BLaER1 (cell line): ENCODE measurements at regions not wholly inside any gene's neighbourhood (a gene's known extent, or its start where the extent isn't known, plus 50 kb on each side); places are given as distances from the start of the nearest gene placed in this dataset.

Experiments
- H3K27ac ChIP-seq: shearing (Covaris generic); formaldehyde crosslinking; 2 replicates; pipeline ENCODE4 v1.8.1; 2022
- H3K27me3 ChIP-seq: shearing (Covaris generic); formaldehyde crosslinking; 2 replicates; pipeline ENCODE4 v1.8.1; 2022
- H3K36me3 ChIP-seq: shearing (Covaris generic); formaldehyde crosslinking; 2 replicates; pipeline ENCODE4 v1.8.1; 2022
- H3K4me1 ChIP-seq: shearing (Covaris generic); formaldehyde crosslinking; 2 replicates; pipeline ENCODE4 v1.8.1; 2022
- H3K4me2 ChIP-seq: shearing (Covaris generic); formaldehyde crosslinking; 2 replicates; pipeline ENCODE4 v1.8.1; 2022
- H3K4me3 ChIP-seq: shearing (Covaris generic); formaldehyde crosslinking; 2 replicates; pipeline ENCODE4 v1.8.1; 2022
- H3K9ac ChIP-seq: shearing (Covaris generic); formaldehyde crosslinking; 2 replicates; pipeline ENCODE4 v1.8.1; 2022
- H3K9me3 ChIP-seq: shearing (Covaris generic); formaldehyde crosslinking; 2 replicates; pipeline ENCODE4 v1.8.1; 2022
- H4K20me1 ChIP-seq: shearing (Covaris generic); formaldehyde crosslinking; 2 replicates; pipeline ENCODE4 v1.8.1; 2022
- Cebpa-rat ChIP-seq: shearing (Covaris generic); IDR thresholded peaks from 2 replicates; pipeline ENCODE4 v1.8.1; 2022

- H3K9ac ChIP-seq = no peak overlapping the region
- H3K27ac ChIP-seq = no peak overlapping the region
- H3K27me3 ChIP-seq = no peaks in the 10 kb centered on the region
- no peaks in the 10 kb centered on the region for H3K4me1 ChIP-seq
- peak; percentile 68; the same call in 1 of the 2 replicates for TF ChIP-seq Cebpa-rat
- no peaks in the 10 kb centered on the region for H3K36me3 ChIP-seq
- H3K4me3 ChIP-seq = no peak overlapping the region
- H4K20me1 ChIP-seq = no peaks in the 10 kb centered on the region
- H3K4me2 ChIP-seq = no peak overlapping the region
- H3K9me3 ChIP-seq = no peaks in the 10 kb centered on the region; the same call in 1 of the 2 replicates
Measured at GRCh38 chr3:178186666-178187065, 349.6 kb upstream of the KCNMB2 start.

GRCh38 chr3:178189854-178190253 is 346.4 kb upstream of the KCNMB2 start:
- Histone ChIP-seq H3K27me3 (no peaks in the 10 kb centered on the region), H3K4me3 (no peak overlapping the region), H3K4me1 (no peaks in the 10 kb centered on the region), H3K36me3 (no peaks in the 10 kb centered on the region), H3K9me3 (no peaks in the 10 kb centered on the region; the same call in 1 of the 2 replicates), H4K20me1 (no peaks in the 10 kb centered on the region), H3K4me2 (no peak overlapping the region), H3K27ac (no peak overlapping the region), H3K9ac (no peak overlapping the region)
- no peak for TF ChIP-seq Cebpa-rat

- Histone ChIP-seq H3K4me2 (no peak overlapping the region), H3K36me3 (no peaks in the 10 kb centered on the region), H3K9me3 (no peaks in the 10 kb centered on the region), H3K9ac (no peak overlapping the region), H3K27ac (no peak overlapping the region), H4K20me1 (no peaks in the 10 kb centered on the region), H3K27me3 (no peaks in the 10 kb centered on the region), H3K4me3 (no peak overlapping the region), H3K4me1 (no peaks in the 10 kb centered on the region)
- no peak for TF ChIP-seq Cebpa-rat
Measured at GRCh38 chr3:178193846-178194245, 342.4 kb upstream of the KCNMB2 start.

- Histone ChIP-seq H3K27ac (no peak overlapping the region), H3K9me3 (no peaks in the 10 kb centered on the region), H3K4me2 (no peak overlapping the region), H3K4me1 (no peaks in the 10 kb centered on the region), H3K27me3 (no peaks in the 10 kb centered on the region), H3K9ac (no peak overlapping the region), H3K4me3 (no peak overlapping the region), H3K36me3 (no peaks in the 10 kb centered on the region), H4K20me1 (no peaks in the 10 kb centered on the region)
- no peak for TF ChIP-seq Cebpa-rat
Measured at GRCh38 chr3:178194539-178194938, 341.7 kb upstream of the KCNMB2 start.

DNA sequence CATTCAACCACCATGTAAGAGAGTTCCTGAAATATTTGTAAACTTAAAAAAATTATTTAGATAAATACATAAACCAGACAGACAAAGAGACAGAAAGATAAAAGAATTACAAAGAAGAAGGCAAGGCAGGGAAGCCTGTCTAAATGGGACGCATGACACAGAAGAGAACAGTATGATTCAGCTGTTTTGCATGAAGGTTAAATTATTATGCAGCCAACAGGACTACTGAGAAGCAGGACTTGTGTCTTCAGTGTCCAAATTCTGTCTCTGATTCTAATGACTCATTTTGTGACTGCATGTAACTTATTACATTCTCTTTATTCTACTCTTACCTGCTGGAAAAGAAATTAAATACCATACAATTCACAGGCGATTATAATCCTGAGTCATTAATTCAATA is 340.4 kb upstream of the KCNMB2 start:
- Histone ChIP-seq H3K9ac (no peak overlapping the region), H3K4me3 (no peak overlapping the region), H3K4me2 (no peak overlapping the region), H3K36me3 (no peaks in the 10 kb centered on the region), H3K27ac (no peak overlapping the region), H3K27me3 (no peaks in the 10 kb centered on the region), H3K9me3 (no peaks in the 10 kb centered on the region), H3K4me1 (no peaks in the 10 kb centered on the region), H4K20me1 (no peaks in the 10 kb centered on the region)
- no peak for TF ChIP-seq Cebpa-rat

- Histone ChIP-seq H3K4me1 (peaks cover 6% of the 10 kb centered on the region; the same call in 1 of the 2 replicates), H3K36me3 (no peaks in the 10 kb centered on the region), H3K4me2 (no peak overlapping the region), H3K27ac (no peak overlapping the region), H3K9me3 (no peaks in the 10 kb centered on the region), H4K20me1 (no peaks in the 10 kb centered on the region), H3K4me3 (no peak overlapping the region), H3K27me3 (no peaks in the 10 kb centered on the region), H3K9ac (no peak overlapping the region)
- TF ChIP-seq Cebpa-rat = no peak
Measured at GRCh38 chr3:178198329-178198728, 337.9 kb upstream of the KCNMB2 start.

DNA sequence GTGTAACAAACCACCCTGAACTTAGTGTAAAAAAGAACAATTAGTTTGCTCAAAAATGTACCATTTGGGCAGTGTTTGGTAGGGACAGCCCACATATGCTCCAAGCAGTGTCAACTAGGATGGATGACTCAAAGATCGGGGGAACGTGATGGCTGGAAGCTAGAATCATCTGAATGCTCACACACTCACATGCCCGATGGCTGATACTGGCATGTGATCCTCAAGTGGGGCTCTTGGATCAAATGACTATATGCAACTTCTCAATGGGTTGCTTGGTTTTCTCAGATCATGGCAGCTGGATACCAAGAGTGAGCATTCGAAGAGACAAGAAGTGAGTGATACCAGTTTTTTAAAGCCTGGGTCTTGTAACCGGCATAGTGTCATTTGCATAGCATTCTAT is 335.9 kb upstream of the KCNMB2 start:
- H3K9me3 ChIP-seq = no peaks in the 10 kb centered on the region
- no peak overlapping the region for H3K27ac ChIP-seq
- no peaks in the 10 kb centered on the region for H3K36me3 ChIP-seq
- no peak overlapping the region for H3K4me3 ChIP-seq
- H4K20me1 ChIP-seq = no peaks in the 10 kb centered on the region
- no peaks in the 10 kb centered on the region for H3K27me3 ChIP-seq
- no peak overlapping the region for H3K9ac ChIP-seq
- H3K4me2 ChIP-seq = no peak overlapping the region
- no peak for TF ChIP-seq Cebpa-rat
- peaks cover 6% of the 10 kb centered on the region; the same call in 1 of the 2 replicates for H3K4me1 ChIP-seq

DNA sequence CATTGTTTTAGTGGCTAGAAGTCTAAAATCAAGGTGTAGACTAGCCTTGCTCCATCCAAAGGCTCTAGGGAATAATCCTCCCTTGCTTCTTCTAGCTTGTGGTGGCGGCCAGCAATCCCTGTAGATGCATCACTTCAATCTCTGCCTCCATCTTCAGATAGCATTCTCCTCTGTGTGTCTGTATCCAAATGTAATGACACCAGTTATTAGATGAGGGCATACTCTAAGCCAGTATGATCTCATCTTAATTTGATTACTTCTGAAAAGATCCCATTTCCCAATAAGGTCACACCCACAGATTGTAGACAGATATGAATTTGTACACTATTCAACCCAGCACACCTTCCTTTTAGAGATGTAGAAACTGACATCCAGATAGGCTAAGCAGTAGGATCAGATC is 334.5 kb upstream of the KCNMB2 start:
- H3K4me1 ChIP-seq = peaks cover 6% of the 10 kb centered on the region; the same call in 1 of the 2 replicates
- H3K36me3 ChIP-seq = no peaks in the 10 kb centered on the region
- no peaks in the 10 kb centered on the region for H4K20me1 ChIP-seq
- no peak overlapping the region for H3K27ac ChIP-seq
- TF ChIP-seq Cebpa-rat = no peak
- no peak overlapping the region for H3K9ac ChIP-seq
- H3K4me2 ChIP-seq = no peak overlapping the region
- H3K4me3 ChIP-seq = no peak overlapping the region
- H3K9me3 ChIP-seq = no peaks in the 10 kb centered on the region
- no peaks in the 10 kb centered on the region for H3K27me3 ChIP-seq

GRCh38 chr3:178202194-178202593 is 334.0 kb upstream of the KCNMB2 start:
- Histone ChIP-seq H3K27ac (no peak overlapping the region), H3K27me3 (no peaks in the 10 kb centered on the region), H3K9me3 (no peaks in the 10 kb centered on the region), H3K4me1 (peaks cover 6% of the 10 kb centered on the region; the same call in 1 of the 2 replicates), H3K4me2 (no peak overlapping the region), H3K4me3 (no peak overlapping the region), H3K9ac (no peak overlapping the region), H4K20me1 (no peaks in the 10 kb centered on the region), H3K36me3 (no peaks in the 10 kb centered on the region)
- TF ChIP-seq Cebpa-rat = no peak

DNA sequence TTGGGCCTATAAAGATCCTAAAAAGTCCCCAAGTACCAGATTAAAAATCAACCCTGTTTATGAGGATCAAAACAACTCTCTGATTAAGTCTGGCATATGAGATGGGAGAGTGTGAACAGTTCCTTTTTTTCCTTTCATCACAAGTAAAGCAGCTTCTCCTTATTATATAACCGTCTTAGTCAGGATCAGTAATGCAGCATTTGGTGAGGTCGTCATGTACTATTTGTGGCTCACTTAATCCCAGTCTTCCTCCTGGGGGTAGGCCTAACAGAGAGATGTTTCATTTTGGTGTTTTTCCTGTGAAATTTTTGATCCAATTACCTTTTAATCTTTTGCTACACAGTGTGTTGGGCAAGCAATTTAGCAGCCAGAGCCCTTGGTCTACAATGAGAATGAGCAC is 333.1 kb upstream of the KCNMB2 start:
- no peak for TF ChIP-seq Cebpa-rat
- H3K27ac ChIP-seq = no peak overlapping the region
- H3K36me3 ChIP-seq = no peaks in the 10 kb centered on the region
- no peak overlapping the region for H3K9ac ChIP-seq
- H3K4me3 ChIP-seq = no peak overlapping the region
- no peaks in the 10 kb centered on the region for H4K20me1 ChIP-seq
- H3K9me3 ChIP-seq = no peaks in the 10 kb centered on the region
- no peaks in the 10 kb centered on the region for H3K27me3 ChIP-seq
- no peak overlapping the region for H3K4me2 ChIP-seq
- H3K4me1 ChIP-seq = peaks cover 6% of the 10 kb centered on the region; the same call in 1 of the 2 replicates

GRCh38 chr3:178203650-178204049 is 332.6 kb upstream of the KCNMB2 start:
- Histone ChIP-seq H3K9ac (no peak overlapping the region), H3K36me3 (no peaks in the 10 kb centered on the region), H3K27me3 (no peaks in the 10 kb centered on the region), H3K4me3 (no peak overlapping the region), H3K9me3 (no peaks in the 10 kb centered on the region), H3K4me2 (no peak overlapping the region), H3K4me1 (peaks cover 6% of the 10 kb centered on the region; the same call in 1 of the 2 replicates), H3K27ac (no peak overlapping the region), H4K20me1 (no peaks in the 10 kb centered on the region)
- TF ChIP-seq Cebpa-rat = no peak
